Breast epithelium (tissue), 4 donors: ENCODE measurements at regions not wholly inside any gene's neighbourhood (a gene's known extent, or its start where the extent isn't known, plus 50 kb on each side); places are given as distances from the start of the nearest gene placed in this dataset.

Experiments
- DNase-seq, 2 donors: peaks; one replicate each; pipeline ENCODE4 v3.0.0-alpha.2; 2019; ENCODE audit warnings: low spot score in 2 of 2
- H3K27ac ChIP-seq, 2 donors: fragments of 200-600 bp; sonication (generic) in 1 of 2; one replicate each; pipeline ENCODE4 v1.5.1; 2016 to 2019; ENCODE audit warnings: mild to moderate bottlenecking in 1 of 2
- H3K27me3 ChIP-seq, 2 donors: fragments of 200-600 bp; sonication (generic) in 1 of 2; one replicate each; pipeline versions ENCODE4 v1.5.1 to v1.6.0; 2017 to 2019; ENCODE audit warnings: control low read depth in 1 of 2, mild to moderate bottlenecking in 1 of 2
- H3K36me3 ChIP-seq: fragments of 200-600 bp; one replicate; pipeline ENCODE4 v1.5.1; 2019
- H3K4me1 ChIP-seq, 2 donors: fragments of 200-600 bp; sonication (generic); one replicate each; pipeline ENCODE4 v1.5.1; 2016 to 2019; ENCODE audit warnings: control low read depth in 1 of 2
- H3K4me3 ChIP-seq, 3 donors: fragments of 200-600 bp; sonication (generic); 1 replicate in 2 of 3; 2 replicates in 1 of 3; pipeline ENCODE4 v1.5.1; 2016 to 2019; ENCODE audit warnings: mild to moderate bottlenecking in 3 of 3, moderate library complexity in 2 of 3
- H3K9me3 ChIP-seq, 2 donors: fragments of 200-600 bp; sonication (generic) in 1 of 2; one replicate each; pipeline ENCODE4 v1.5.1; 2016 to 2019; ENCODE audit warnings: control low read depth in 1 of 2
- CTCF ChIP-seq, 3 donors: fragments of 450-650 bp; IDR thresholded peaks; one replicate each; pipeline ENCODE4 v1.5.1; 2016 to 2017; ENCODE audit warnings: antibody characterized with exemption in 3 of 3, mild to moderate bottlenecking in 3 of 3, moderate library complexity in 3 of 3
- POLR2A ChIP-seq: fragments of 450-650 bp; IDR thresholded peaks from one replicate; pipeline ENCODE4 v1.6.1; 2016; ENCODE audit warnings: antibody characterized with exemption, mild to moderate bottlenecking, moderate library complexity
- POLR2AphosphoS5 ChIP-seq, 3 donors: sonication (generic); formaldehyde crosslinking; IDR thresholded peaks; one replicate each; pipeline ENCODE4 v1.6.1; 2017; ENCODE audit warnings: antibody characterized with exemption in 3 of 3
- intact Hi-C: fragments of 100-400 bp; cut with DNase I; formaldehyde crosslinking; loops from one replicate; pipeline ENCODE4 v1.15.1; 2023; ENCODE audit warnings: low total_unique reads

DNA sequence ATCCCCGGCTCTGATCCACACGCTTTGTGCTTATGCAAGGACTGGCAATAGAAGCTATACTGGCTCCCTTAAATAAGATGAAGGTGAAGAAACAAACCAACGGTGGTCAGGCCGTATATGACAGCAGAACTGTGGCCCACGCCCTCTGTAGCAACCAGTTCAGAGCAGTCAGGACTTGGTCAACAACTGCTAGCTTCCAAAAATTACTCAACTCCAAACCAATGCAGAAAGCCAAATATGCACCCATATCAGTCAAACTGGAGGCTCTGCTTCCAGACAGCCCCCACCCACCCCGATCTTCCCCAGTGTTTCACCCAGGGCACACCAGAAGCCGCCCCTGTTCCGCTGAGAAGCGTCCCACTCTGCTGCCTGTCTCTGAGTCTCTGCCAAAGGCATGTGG lies 222.3 kb upstream of the MGMT start:
- no peaks in the 10 kb centered on the region for H3K27me3 ChIP-seq
- no peak overlapping the region for H3K27ac ChIP-seq
- H3K4me1 ChIP-seq = no peaks in the 10 kb centered on the region
- no peak for DNase-seq
- no peaks in the 10 kb centered on the region for H3K9me3 ChIP-seq
- no peak for TF ChIP-seq POLR2A
- no peak for TF ChIP-seq CTCF (IDR thresholded peaks at IDR 0.05)
- no peak for TF ChIP-seq POLR2AphosphoS5 (IDR thresholded peaks at IDR 0.05)
- intact Hi-C loops = no loop called here
- H3K36me3 ChIP-seq = no peaks in the 10 kb centered on the region
- H3K4me3 ChIP-seq = no peak overlapping the region

DNA sequence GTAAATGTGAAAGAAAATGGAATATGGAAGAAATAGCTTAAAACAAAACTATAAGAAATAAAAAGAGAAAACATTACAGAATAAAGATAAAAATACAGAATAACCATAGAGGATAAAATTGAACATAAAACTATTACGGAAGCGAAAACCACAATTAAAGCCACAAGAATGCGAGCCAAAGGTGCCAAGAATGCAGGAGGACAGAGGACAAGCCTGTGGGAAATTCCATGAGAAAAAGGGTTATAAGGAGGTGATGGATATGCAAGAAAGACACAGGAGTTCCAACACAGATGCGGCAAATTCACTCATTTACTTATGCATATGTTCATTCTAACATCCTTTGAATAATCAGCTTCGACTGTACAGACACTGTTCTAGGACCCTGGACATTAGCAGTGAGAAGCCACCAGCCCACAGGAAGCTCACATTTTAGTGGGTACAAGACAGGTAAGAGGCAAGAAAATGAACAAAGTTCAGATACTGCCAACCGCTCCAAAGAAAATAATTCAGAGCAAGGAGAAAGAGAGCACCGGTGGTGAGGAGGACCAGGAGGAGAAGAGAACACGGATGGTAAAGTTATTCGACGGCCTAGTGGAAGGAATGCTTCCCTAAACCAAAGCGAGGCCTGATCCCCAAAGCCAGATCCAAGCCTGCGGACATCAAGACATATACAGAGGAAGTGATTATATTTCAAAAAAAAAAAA lies 213.7 kb upstream of the MGMT start:
- TF ChIP-seq POLR2AphosphoS5 (IDR thresholded peaks at IDR 0.05) (no peak), CTCF (IDR thresholded peaks at IDR 0.05) (no peak), POLR2A (no peak)
- peak overlapping the region in 1 of 2 donors; percentile 46 for H3K27ac ChIP-seq
- no peak for DNase-seq
- H3K4me1 ChIP-seq = no peaks in the 10 kb centered on the region
- no peaks in the 10 kb centered on the region for H3K27me3 ChIP-seq
- H3K4me3 ChIP-seq = no peak overlapping the region
- H3K36me3 ChIP-seq = no peaks in the 10 kb centered on the region
- peaks cover 0 to 5% of the 10 kb centered on the region in 2 donors for H3K9me3 ChIP-seq
- intact Hi-C loops = no loop called here

- TF ChIP-seq POLR2A (no peak), CTCF (IDR thresholded peaks at IDR 0.05) (no peak), POLR2AphosphoS5 (IDR thresholded peaks at IDR 0.05) (no peak)
- Histone ChIP-seq H3K9me3 (peaks cover 0 to 5% of the 10 kb centered on the region in 2 donors), H3K4me1 (no peaks in the 10 kb centered on the region), H3K27me3 (no peaks in the 10 kb centered on the region), H3K27ac (peak overlapping the region in 1 of 2 donors; percentile 46), H3K4me3 (no peak overlapping the region), H3K36me3 (no peaks in the 10 kb centered on the region)
- intact Hi-C loops = no loop called here
- DNase-seq = no peak
These were observed 213.2 kb upstream of the MGMT start for GRCh38 chr10:129253865-129254179.

DNA sequence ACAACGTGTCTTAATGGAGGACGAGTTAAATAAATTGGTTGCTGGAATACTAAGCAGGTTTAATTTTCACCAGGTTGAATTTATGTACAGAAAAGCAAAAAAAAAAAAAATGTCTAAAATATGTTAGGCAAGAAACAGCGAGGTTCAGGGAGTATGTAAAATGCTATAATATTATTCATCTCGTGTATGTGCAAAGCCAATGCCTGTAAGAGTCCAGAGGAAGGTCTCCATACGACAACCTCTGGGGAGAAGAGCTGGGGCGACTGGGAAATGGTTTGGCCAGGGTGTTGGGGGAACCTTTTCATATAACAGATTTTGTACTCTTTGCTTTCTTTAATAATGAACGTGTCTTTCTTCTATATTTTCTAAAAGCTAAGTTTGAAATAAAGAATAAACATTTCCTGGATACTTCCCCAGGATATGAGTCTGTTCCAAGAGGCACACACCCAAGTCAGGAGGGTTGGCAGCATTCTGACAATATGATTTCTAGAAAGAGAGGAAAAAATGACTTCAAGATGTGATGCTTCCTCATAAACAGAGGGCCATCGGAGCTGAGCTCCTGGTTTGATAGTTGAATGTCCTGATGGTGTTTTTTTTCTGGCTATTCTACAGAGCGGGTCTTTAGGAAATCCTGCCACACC lies 208.6 kb upstream of the MGMT start:
- H3K9me3 ChIP-seq = no peaks in the 10 kb centered on the region
- no peak for DNase-seq
- intact Hi-C loops = no loop called here
- H3K27me3 ChIP-seq = no peaks in the 10 kb centered on the region
- TF ChIP-seq CTCF (IDR thresholded peaks at IDR 0.05) = no peak
- no peak for TF ChIP-seq POLR2AphosphoS5 (IDR thresholded peaks at IDR 0.05)
- TF ChIP-seq POLR2A = no peak
- H3K36me3 ChIP-seq = no peaks in the 10 kb centered on the region
- peak overlapping the region in 1 of 2 donors; percentile 62 for H3K27ac ChIP-seq
- no peak overlapping the region for H3K4me3 ChIP-seq
- H3K4me1 ChIP-seq = no peaks in the 10 kb centered on the region

DNA sequence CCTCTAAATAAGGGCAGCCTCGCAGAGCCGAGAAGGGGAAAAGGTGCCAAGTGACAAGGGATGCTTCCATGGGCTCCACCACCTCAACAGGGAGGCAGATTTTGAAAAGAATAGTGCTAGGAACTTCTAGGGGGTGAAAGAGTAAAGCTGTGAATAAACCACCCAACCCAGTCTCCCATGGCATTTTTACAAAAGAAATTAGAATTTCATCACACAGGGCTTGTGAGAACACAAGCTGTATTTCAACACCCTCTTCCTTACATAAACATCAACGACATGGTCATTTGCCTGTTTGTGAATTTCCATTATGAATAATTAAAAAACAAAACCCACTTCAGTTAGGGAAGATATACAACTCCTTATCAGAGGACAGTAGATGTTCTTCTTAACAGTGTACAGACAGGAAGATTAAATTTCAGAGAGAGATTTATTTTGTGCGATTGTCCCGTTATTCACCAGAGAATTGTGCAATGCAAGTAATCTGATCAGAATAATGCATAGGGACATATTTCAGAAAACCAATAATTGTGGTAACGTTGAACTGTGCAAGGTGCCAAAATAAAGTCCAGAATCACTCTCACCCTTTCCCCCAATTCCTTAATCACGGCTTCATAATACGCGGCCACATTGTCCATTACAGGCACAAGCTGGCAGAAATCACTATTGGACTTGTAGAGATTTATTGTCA lies 207.8 kb upstream of the MGMT start:
- Histone ChIP-seq H3K4me1 (no peaks in the 10 kb centered on the region), H3K9me3 (no peaks in the 10 kb centered on the region), H3K27ac (peak overlapping the region in 1 of 2 donors; percentile 62), H3K36me3 (no peaks in the 10 kb centered on the region), H3K27me3 (no peaks in the 10 kb centered on the region), H3K4me3 (no peak overlapping the region)
- no peak for DNase-seq
- intact Hi-C loops = no loop called here
- TF ChIP-seq POLR2AphosphoS5 (IDR thresholded peaks at IDR 0.05) (no peak), POLR2A (no peak)
